K562 (cell line): ENCODE measurements at regions not wholly inside any gene's neighbourhood (a gene's known extent, or its start where the extent isn't known, plus 50 kb on each side); places are given as distances from the start of the nearest gene placed in this dataset.

ENCODE experiments used
- ATAC-seq: fragments of 200-7000 bp; cut with Tn5 transposase; 3 replicates; pipeline ENCODE4 v1.9.1; 2020; ENCODE audit warnings: moderate library complexity
- BruUV-seq: library from RNA; stranded (reverse); fragments of 400-500 nt; replicated peaks from 2 replicates; lab custom pipeline; 2021; lab: Mats Ljungman, UMichigan
- CTCF ChIA-PET: fragments of 300-600 bp; formaldehyde crosslinking; extraction: SDS; loops from one replicate; lab custom pipeline; 2021; ENCODE audit warnings: low intra/inter-chr PET ratio; lab: Yijun Ruan, JAX
- POLR2A ChIA-PET: fragments of 300-600, 350-650 bp; sonication (Branson Sonifier 250); formaldehyde crosslinking; extraction: SDS; loops from one replicate; lab custom pipeline; 2021; ENCODE audit warnings: antibody characterized with exemption, inconsistent platforms; lab: Yijun Ruan, JAX
- DNase-seq, 4 experiments: peaks; one replicate each; pipeline versions ENCODE4 v3.0.0 to v3.0.0-alpha.2; 2011 to 2018; ENCODE audit warnings: low spot score in 3 of 4, mixed read lengths in 3 of 4; ENCODE audit errors: extremely low read depth in 1 of 4
- FAIRE-seq: peaks from 2 replicates; lab custom pipeline; 2011; peaks lifted over from hg19 to GRCh38; lab: Jason Lieb, UNC
- H2AFZ ChIP-seq: 2 replicates; pipeline ENCODE4 v1.6.0; 2011; ENCODE audit warnings: low read depth, low read length, control low read depth, inconsistent platforms
- H3K27ac ChIP-seq: fragments of 200-600 bp; 3 replicates; pipeline ENCODE4 v1.8.0; 2011; ENCODE audit warnings: low read depth, mild to moderate bottlenecking, control low read depth, inconsistent platforms, low read length, moderate library complexity, mixed read lengths; ENCODE audit errors: extremely low read depth
- H3K27me3 ChIP-seq, 2 experiments: fragments of 300-600 bp in 1 of 2; 2 replicates in 1 of 2; 3 replicates in 1 of 2; pipeline versions ENCODE4 v1.6.0 to v1.8.0; 2011; ENCODE audit warnings: inconsistent platforms in 2 of 2, low read length in 2 of 2, mild to moderate bottlenecking in 1 of 2, mixed read lengths in 1 of 2, moderate library complexity in 1 of 2; ENCODE audit not compliant: control insufficient read depth in 2 of 2, insufficient read depth in 2 of 2
- H3K36me3 ChIP-seq: fragments of 300-600 bp; 3 replicates; pipeline ENCODE4 v1.8.0; 2011; ENCODE audit warnings: mild to moderate bottlenecking, low read length, inconsistent platforms; ENCODE audit not compliant: control insufficient read depth, insufficient read depth
- H3K4me1 ChIP-seq, 2 experiments: fragments of 200-600 bp in 1 of 2; replicated peaks in 1 of 2; 2 replicates in 1 of 2; 3 replicates in 1 of 2; pipeline versions ENCODE4 v1.5.1 to v1.8.0; 2011; ENCODE audit warnings: inconsistent platforms in 2 of 2, low read length in 2 of 2, mild to moderate bottlenecking in 1 of 2, mixed read lengths in 1 of 2, moderate library complexity in 1 of 2; ENCODE audit not compliant: control insufficient read depth in 2 of 2, insufficient read depth in 2 of 2
- H3K4me2 ChIP-seq: 2 replicates; pipeline ENCODE4 v1.6.1; 2011; ENCODE audit warnings: low read length, control low read depth, inconsistent platforms, mixed read lengths; ENCODE audit not compliant: insufficient read depth
- H3K4me3 ChIP-seq: fragments of 200-600 bp; sonication (generic), shearing (Covaris generic); 2 replicates; pipeline ENCODE4 v1.5.1; 2016; ENCODE audit warnings: control low read depth, inconsistent platforms
- H3K79me2 ChIP-seq: fragments of 200-600 bp; 3 replicates; pipeline ENCODE4 v1.8.0; 2011; ENCODE audit warnings: low read length, inconsistent platforms; ENCODE audit not compliant: control insufficient read depth, insufficient read depth
- H3K9ac ChIP-seq, 2 experiments: 2 replicates each; pipeline versions ENCODE4 v1.6.0 to v1.6.1; 2011; ENCODE audit warnings: low read depth in 2 of 2, low read length in 2 of 2, control low read depth in 1 of 2, inconsistent platforms in 1 of 2, mild to moderate bottlenecking in 1 of 2, mixed read lengths in 1 of 2; ENCODE audit not compliant: insufficient read depth in 1 of 2
- H3K9me1 ChIP-seq: one replicate; pipeline ENCODE4 v1.6.0; 2011; ENCODE audit warnings: inconsistent platforms, mild to moderate bottlenecking, low read length, moderate library complexity; ENCODE audit not compliant: control insufficient read depth, insufficient read depth
- H3K9me3 ChIP-seq: replicated peaks from 2 replicates; pipeline ENCODE4 v1.5.1; 2011; ENCODE audit warnings: low read depth, low read length, inconsistent platforms; ENCODE audit not compliant: control insufficient read depth, insufficient read depth
- H4K20me1 ChIP-seq: replicated peaks from 2 replicates; pipeline ENCODE4 v1.6.1; 2011; ENCODE audit warnings: low read length, inconsistent platforms, mixed read lengths; ENCODE audit not compliant: control insufficient read depth, insufficient read depth
- BRF2 ChIP-seq: IDR thresholded peaks from 3 replicates; pipeline ENCODE4 v1.6.1; 2011; ENCODE audit warnings: borderline replicate concordance, mild to moderate bottlenecking; ENCODE audit not compliant: insufficient read length, insufficient read depth
- ETV1 ChIP-seq: fragments of 450-650 bp; conservative IDR thresholded peaks from 2 replicates; pipeline ENCODE4 v1.6.1; 2016; ENCODE audit warnings: missing genetic modification characterization, control low read depth, low read depth, missing compliant biosample characterization
- FOXK1 ChIP-seq: sonication (generic); formaldehyde crosslinking; IDR thresholded peaks from 2 replicates; pipeline ENCODE4 v1.8.0; 2022; ENCODE audit warnings: missing genetic modification reagents, mild to moderate bottlenecking, borderline replicate concordance
- GTF2B ChIP-seq: IDR thresholded peaks from 2 replicates; pipeline ENCODE4 v1.6.1; 2011; ENCODE audit not compliant: insufficient read length; ENCODE audit errors: extremely low read depth
- JUND ChIP-seq, 2 experiments: IDR thresholded peaks; 2 replicates in 1 of 2; 3 replicates in 1 of 2; pipeline ENCODE4 v1.6.1; 2011; ENCODE audit warnings: borderline replicate concordance in 2 of 2, low read depth in 2 of 2, low read length in 2 of 2, improper control_type of control experiment in 1 of 2, missing biosample characterization in 1 of 2, missing genetic modification characterization in 1 of 2, missing genetic modification reagents in 1 of 2
- KAT8 ChIP-seq: fragments of 450-650 bp; IDR thresholded peaks from 2 replicates; pipeline ENCODE4 v1.6.1; 2016; ENCODE audit warnings: low read depth, mild to moderate bottlenecking
- RUNX1 ChIP-seq: sonication (generic); IDR thresholded peaks from 2 replicates; pipeline ENCODE4 v1.6.1; 2016; ENCODE audit warnings: antibody characterized with exemption, low read depth
- SMAD2 ChIP-seq: fragments of 150-350 bp; IDR thresholded peaks from 2 replicates; pipeline ENCODE4 v1.6.1; 2014; ENCODE audit warnings: low read depth, mild to moderate bottlenecking, low read length
- SMARCB1 ChIP-seq: IDR thresholded peaks from 2 replicates; pipeline ENCODE4 v1.6.1; 2011; ENCODE audit warnings: improper control_type of control experiment, low read depth; ENCODE audit not compliant: insufficient read length
- SRSF3 ChIP-seq: fragments of 200-400 bp; formaldehyde crosslinking; IDR thresholded peaks from 2 replicates; pipeline ENCODE4 v1.6.1; 2016; ENCODE audit warnings: mild to moderate bottlenecking, low read length, moderate library complexity; ENCODE audit not compliant: insufficient read depth
- TRIM24 ChIP-seq, 2 experiments: fragments of 450-650 bp; IDR thresholded peaks; 2 replicates each; pipeline ENCODE4 v1.6.1; 2016
- ZBTB34 ChIP-seq: fragments of 250-450 bp; sonication (Bioruptor Pico); IDR thresholded peaks from 2 replicates; pipeline ENCODE4 v1.8.0; 2021; ENCODE audit warnings: mild to moderate bottlenecking, moderate library complexity
- WGBS: fragments of 100-300 bp; shearing (Covaris generic); methylation state at CpG from one replicate; pipeline ENCODE4 v1.1.6; 2016; ENCODE audit warnings: low coverage, mixed read lengths; ENCODE audit not compliant: insufficient coverage; ENCODE audit errors: missing lambda C conversion rate; 5-methylcytosine and 5-hydroxymethylcytosine counted together
- in situ Hi-C: fragments of 300-500 bp; cut with MboI; formaldehyde crosslinking; loops from 4 replicates; pipeline ENCODE4 v1.15.0; 2018; ENCODE audit warnings: inconsistent platforms, mixed read lengths
- intact Hi-C: fragments of 100-400 bp; cut with micrococcal nuclease; formaldehyde crosslinking; loops from 2 replicates; pipeline ENCODE4 v1.14.2; 2022

GRCh38 chr3:137554242-137554641 lies 209.9 kb upstream of the SOX14 start:
- in situ Hi-C loops = no loop called here
- Histone ChIP-seq H3K36me3 (no peaks in the 10 kb centered on the region), H3K27ac (no peak overlapping the region), H3K4me3 (no peak overlapping the region), H4K20me1 (no peaks in the 10 kb centered on the region), H3K9me1 (no peaks in the 10 kb centered on the region), H3K4me1 (no peaks in the 10 kb centered on the region), H2AFZ (no peak overlapping the region), H3K27me3 (no peaks in the 10 kb centered on the region), H3K9me3 (no peaks in the 10 kb centered on the region), H3K79me2 (no peaks in the 10 kb centered on the region), H3K4me2 (no peak overlapping the region), H3K9ac (no peak overlapping the region)
- no peak for FAIRE-seq
- 7% methylated on average over 2 of the region's 2 CpGs for WGBS
- TF ChIP-seq ZBTB34 (CRISPR knock-in tag) (no peak), BRF2 (no peak), SMARCB1 (no peak), KAT8 (no peak)
- BruUV-seq = no TSS peak
- ChIA-PET CTCF (no interaction called here), POLR2A (no interaction called here)
- no peak for ATAC-seq
- intact Hi-C loops = no loop called here
- DNase-seq = no peak

- DNase-seq (no peak), ATAC-seq (no peak), FAIRE-seq (no peak)
- in situ Hi-C loops (no loop called here), intact Hi-C loops (no loop called here)
- CTCF ChIA-PET = no interaction called here
- no TSS peak for BruUV-seq
- POLR2A ChIA-PET = no interaction called here
- no peaks in the 10 kb centered on the region for H3K9me1 ChIP-seq
- no peaks in the 10 kb centered on the region for H3K9me3 ChIP-seq
- no peaks in the 10 kb centered on the region for H4K20me1 ChIP-seq
- no peak for TF ChIP-seq SMAD2
- no peak for TF ChIP-seq SRSF3
- TF ChIP-seq ETV1 (tag) = no peak
- no peak for TF ChIP-seq JUND (IDR thresholded peaks at IDR 0.05; ENCODE audit: borderline replicate concordance, low read depth, low read length)
- no peak for TF ChIP-seq JUND (tag; IDR thresholded peaks at IDR 0.05; ENCODE audit: borderline replicate concordance, low read depth, low read length)
- no peak for TF ChIP-seq FOXK1 (CRISPR knock-in tag)
- TF ChIP-seq GTF2B = no peak
- no peak for TF ChIP-seq RUNX1
- TF ChIP-seq TRIM24 (IDR thresholded peaks at IDR 0.05) = no peak
- H2AFZ ChIP-seq = no peak overlapping the region
- H3K4me3 ChIP-seq = no peak overlapping the region
- no peak overlapping the region for H3K27ac ChIP-seq
- H3K27me3 ChIP-seq = no peaks in the 10 kb centered on the region
- H3K79me2 ChIP-seq = no peaks in the 10 kb centered on the region
- no peak overlapping the region for H3K9ac ChIP-seq
- H3K4me1 ChIP-seq = no peaks in the 10 kb centered on the region
- no peaks in the 10 kb centered on the region for H3K36me3 ChIP-seq
- H3K4me2 ChIP-seq = no peak overlapping the region
Observed at GRCh38 chr3:137568880-137569279, 195.2 kb upstream of the SOX14 start.
